Stomach (tissue), 4 donors: ENCODE measurements at regions not wholly inside any gene's neighbourhood (a gene's known extent, or its start where the extent isn't known, plus 50 kb on each side); places are given as distances from the start of the nearest gene placed in this dataset.

Experiments
- EP300 ChIP-seq: sonication (generic); formaldehyde crosslinking; IDR thresholded peaks from one replicate; pipeline ENCODE4 v1.6.1; 2017; ENCODE audit warnings: antibody characterized with exemption
- POLR2A ChIP-seq, 4 donors: fragments of 450-650 bp; IDR thresholded peaks; one replicate each; pipeline ENCODE4 v1.6.1; 2016; ENCODE audit warnings: antibody characterized with exemption in 4 of 4, control low read depth in 2 of 4, mild to moderate bottlenecking in 1 of 4, moderate library complexity in 1 of 4
- POLR2AphosphoS5 ChIP-seq, 3 donors: sonication (generic); formaldehyde crosslinking; IDR thresholded peaks; one replicate each; pipeline ENCODE4 v1.6.1; 2016; ENCODE audit warnings: antibody characterized with exemption in 3 of 3

GRCh38 chr3:168524129-168524528 is 428.4 kb upstream of the GOLIM4 start:
- TF ChIP-seq POLR2AphosphoS5 (IDR thresholded peaks at IDR 0.05) (no peak), EP300 (no peak), POLR2A (IDR thresholded peaks at IDR 0.05) (no peak)
